ENCODE measurements at regions not wholly inside any gene's neighbourhood (a gene's known extent, or its start where the extent isn't known, plus 50 kb on each side); places are given as distances from the start of the nearest gene placed in this dataset.

- no peak for DNase-seq
- H3K27me3 Mint-ChIP-seq (ENCODE audit: insufficient read depth) = no peaks in the 10 kb centered on the region
- no peak overlapping the region for H3K27ac Mint-ChIP-seq
- H3K4me1 Mint-ChIP-seq (ENCODE audit: low read depth) = no peaks in the 10 kb centered on the region
- no peak overlapping the region for H3K4me3 Mint-ChIP-seq
- H3K36me3 Mint-ChIP-seq (ENCODE audit: low read depth) = no peaks in the 10 kb centered on the region
- H3K9me3 Mint-ChIP-seq = peaks cover 40% of the 10 kb centered on the region
- no peak for TF ChIP-seq CTCF (IDR thresholded peaks at IDR 0.05)
Observed at GRCh38 chr11:15300341-15300740, 185.6 kb downstream of the INSC start.

- no peak overlapping the region for H3K4me3 Mint-ChIP-seq
- H3K27me3 Mint-ChIP-seq (ENCODE audit: insufficient read depth) = no peaks in the 10 kb centered on the region; the same call in none of the 2 replicates
- H3K4me1 Mint-ChIP-seq (ENCODE audit: low read depth) = no peaks in the 10 kb centered on the region
- H3K36me3 Mint-ChIP-seq (ENCODE audit: low read depth) = no peaks in the 10 kb centered on the region
- no peak overlapping the region for H3K27ac Mint-ChIP-seq
- TF ChIP-seq CTCF (IDR thresholded peaks at IDR 0.05) = no peak
- peaks cover 30% of the 10 kb centered on the region for H3K9me3 Mint-ChIP-seq
- DNase-seq = no peak
Observed at GRCh38 chr11:15307619-15308024, 192.9 kb downstream of the INSC start.

- TF ChIP-seq CTCF (IDR thresholded peaks at IDR 0.05) = no peak
- no peaks in the 10 kb centered on the region for H3K4me1 Mint-ChIP-seq (ENCODE audit: low read depth)
- peaks cover 33% of the 10 kb centered on the region for H3K9me3 Mint-ChIP-seq
Observed at GRCh38 chr11:15308840-15309239, 194.1 kb downstream of the INSC start.

GRCh38 chr11:15309296-15309695 lies 194.6 kb downstream of the INSC start:
- H3K4me1 Mint-ChIP-seq (ENCODE audit: low read depth) = no peaks in the 10 kb centered on the region
- peaks cover 38% of the 10 kb centered on the region for H3K9me3 Mint-ChIP-seq
- TF ChIP-seq CTCF (IDR thresholded peaks at IDR 0.05) = no peak
- no peak overlapping the region for H3K4me3 Mint-ChIP-seq
- no peaks in the 10 kb centered on the region for H3K36me3 Mint-ChIP-seq (ENCODE audit: low read depth)
- no peaks in the 10 kb centered on the region; the same call in none of the 2 replicates for H3K27me3 Mint-ChIP-seq (ENCODE audit: insufficient read depth)
- no peak overlapping the region for H3K27ac Mint-ChIP-seq
- DNase-seq = no peak

More at GRCh38 chr11:15308840-15309239, 194.1 kb downstream of the INSC start:
- H3K4me3 Mint-ChIP-seq = no peak overlapping the region
- H3K27ac Mint-ChIP-seq = no peak overlapping the region
- no peaks in the 10 kb centered on the region; the same call in none of the 2 replicates for H3K27me3 Mint-ChIP-seq (ENCODE audit: insufficient read depth)
- H3K36me3 Mint-ChIP-seq (ENCODE audit: low read depth) = no peaks in the 10 kb centered on the region
- DNase-seq = no peak

- Mint-ChIP-seq H3K27me3 (ENCODE audit: insufficient read depth) (no peaks in the 10 kb centered on the region; the same call in 1 of the 2 replicates), H3K36me3 (ENCODE audit: low read depth) (no peaks in the 10 kb centered on the region), H3K9me3 (peaks cover 45% of the 10 kb centered on the region), H3K27ac (no peak overlapping the region), H3K4me1 (ENCODE audit: low read depth) (no peaks in the 10 kb centered on the region), H3K4me3 (no peak overlapping the region)
- no peak for TF ChIP-seq CTCF (IDR thresholded peaks at IDR 0.05)
- DNase-seq = no peak
Observed at GRCh38 chr11:15313862-15314261, 199.1 kb downstream of the INSC start.

GRCh38 chr11:15318814-15319213 lies 204.1 kb downstream of the INSC start:
- Mint-ChIP-seq H3K36me3 (ENCODE audit: low read depth) (no peaks in the 10 kb centered on the region), H3K9me3 (peaks cover 32% of the 10 kb centered on the region), H3K4me1 (ENCODE audit: low read depth) (no peaks in the 10 kb centered on the region), H3K27ac (no peak overlapping the region), H3K27me3 (ENCODE audit: insufficient read depth) (no peaks in the 10 kb centered on the region), H3K4me3 (no peak overlapping the region)
- DNase-seq = no peak
- TF ChIP-seq CTCF (IDR thresholded peaks at IDR 0.05) = no peak

Data from HFFc6 (cell line).